Stimulated activated CD4-positive, alpha-beta T cell treated with anti-CD3 and anti-CD28 coated beads, Interleukin-15, amount 100 ng/mL, for 1 hour (primary cell): ENCODE measurements at regions not wholly inside any gene's neighbourhood (a gene's known extent, or its start where the extent isn't known, plus 50 kb on each side); places are given as distances from the start of the nearest gene placed in this dataset.

Source experiments
- DNase-seq, 2 donors: peaks; one replicate each; pipeline ENCODE4 v3.0.0-alpha.2; 2020; ENCODE audit warnings: low read depth in 1 of 2, low spot score in 1 of 2

- no peak for DNase-seq
Observed at GRCh38 chr6:6781172-6781872, 192.8 kb downstream of the LY86 start.

- DNase-seq: no peak
Observed at GRCh38 chr6:6781873-6782227, 193.3 kb downstream of the LY86 start.

GRCh38 chr6:6783721-6784120, 195.2 kb downstream of the LY86 start:
- DNase-seq: no peak

- no peak for DNase-seq
Observed at GRCh38 chr6:6784514-6785162, 196.1 kb downstream of the LY86 start.

GRCh38 chr6:6785163-6785521, 196.6 kb downstream of the LY86 start:
- DNase-seq: no peak

- no peak for DNase-seq
Observed at GRCh38 chr6:6788394-6789032, 200.0 kb downstream of the LY86 start.

- DNase-seq: no peak
Observed at GRCh38 chr6:6790393-6790792, 201.9 kb downstream of the LY86 start.

- DNase-seq: no peak
Observed at GRCh38 chr6:6790891-6791290, 202.4 kb downstream of the LY86 start.

GRCh38 chr6:6793388-6794250, 205.1 kb downstream of the LY86 start:
- DNase-seq: no peak

GRCh38 chr6:6795393-6795792, 206.9 kb downstream of the LY86 start:
- DNase-seq: no peak

GRCh38 chr6:6796818-6797217, 208.3 kb downstream of the LY86 start:
- DNase-seq: no peak

- DNase-seq: no peak
Observed at GRCh38 chr6:6798448-6798860, 209.9 kb downstream of the LY86 start.

- DNase-seq: no peak
Observed at GRCh38 chr6:6801005-6801335, 212.4 kb downstream of the LY86 start.

GRCh38 chr6:6801635-6802218, 213.2 kb downstream of the LY86 start:
- no peak for DNase-seq

GRCh38 chr6:6803180-6803977, 214.9 kb downstream of the LY86 start:
- no peak for DNase-seq

GRCh38 chr6:6804843-6805615, 216.5 kb downstream of the LY86 start:
- DNase-seq: no peak

- DNase-seq: no peak
Observed at GRCh38 chr6:6806844-6807518, 218.5 kb downstream of the LY86 start.

- no peak for DNase-seq
Observed at GRCh38 chr6:6808343-6808742, 219.8 kb downstream of the LY86 start.

GRCh38 chr6:6808915-6809314, 220.4 kb downstream of the LY86 start:
- no peak for DNase-seq
